ENCODE measurements at regions not wholly inside any gene's neighbourhood (a gene's known extent, or its start where the extent isn't known, plus 50 kb on each side); places are given as distances from the start of the nearest gene placed in this dataset.

DNA sequence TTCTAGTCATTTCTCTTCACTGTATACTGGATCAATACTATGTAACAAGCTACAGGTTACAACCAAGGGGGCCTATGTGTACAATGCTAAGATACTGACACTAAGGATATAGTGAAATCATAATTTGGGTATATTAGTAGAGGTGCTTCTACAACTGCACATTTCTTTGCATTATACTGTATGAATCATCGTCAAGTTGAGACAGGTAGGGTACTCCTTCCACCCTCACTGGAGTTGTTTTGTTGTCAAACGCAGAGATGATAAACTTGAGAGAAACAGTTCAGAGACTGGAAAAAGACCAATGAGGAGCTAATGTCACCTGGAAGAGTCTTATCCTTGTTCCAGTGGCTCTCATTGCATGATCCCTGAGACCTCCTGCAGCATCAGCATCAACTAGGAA is 208.2 kb upstream of the PRPS1L1 start:
- H3K27ac Mint-ChIP-seq, result no peak overlapping the region
- H3K36me3 Mint-ChIP-seq, result peaks cover 1% of the 10 kb centered on the region
- TF ChIP-seq, protein P1, sequence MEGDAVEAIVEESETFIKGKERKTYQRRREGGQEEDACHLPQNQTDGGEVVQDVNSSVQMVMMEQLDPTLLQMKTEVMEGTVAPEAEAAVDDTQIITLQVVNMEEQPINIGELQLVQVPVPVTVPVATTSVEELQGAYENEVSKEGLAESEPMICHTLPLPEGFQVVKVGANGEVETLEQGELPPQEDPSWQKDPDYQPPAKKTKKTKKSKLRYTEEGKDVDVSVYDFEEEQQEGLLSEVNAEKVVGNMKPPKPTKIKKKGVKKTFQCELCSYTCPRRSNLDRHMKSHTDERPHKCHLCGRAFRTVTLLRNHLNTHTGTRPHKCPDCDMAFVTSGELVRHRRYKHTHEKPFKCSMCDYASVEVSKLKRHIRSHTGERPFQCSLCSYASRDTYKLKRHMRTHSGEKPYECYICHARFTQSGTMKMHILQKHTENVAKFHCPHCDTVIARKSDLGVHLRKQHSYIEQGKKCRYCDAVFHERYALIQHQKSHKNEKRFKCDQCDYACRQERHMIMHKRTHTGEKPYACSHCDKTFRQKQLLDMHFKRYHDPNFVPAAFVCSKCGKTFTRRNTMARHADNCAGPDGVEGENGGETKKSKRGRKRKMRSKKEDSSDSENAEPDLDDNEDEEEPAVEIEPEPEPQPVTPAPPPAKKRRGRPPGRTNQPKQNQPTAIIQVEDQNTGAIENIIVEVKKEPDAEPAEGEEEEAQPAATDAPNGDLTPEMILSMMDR (IDR thresholded peaks at IDR 0.05; ENCODE audit: unreplicated experiment), result no peak
- H3K4me1 Mint-ChIP-seq, result peaks cover 9% of the 10 kb centered on the region
- H3K4me3 Mint-ChIP-seq, result no peak overlapping the region
- H3K9me3 Mint-ChIP-seq, result peaks cover 5% of the 10 kb centered on the region
- DNase-seq (ENCODE audit: low spot score in 2 of 2, unreplicated experiment in 2 of 2), result no peak
- H3K27me3 Mint-ChIP-seq (ENCODE audit: low read depth), result no peaks in the 10 kb centered on the region

DNA sequence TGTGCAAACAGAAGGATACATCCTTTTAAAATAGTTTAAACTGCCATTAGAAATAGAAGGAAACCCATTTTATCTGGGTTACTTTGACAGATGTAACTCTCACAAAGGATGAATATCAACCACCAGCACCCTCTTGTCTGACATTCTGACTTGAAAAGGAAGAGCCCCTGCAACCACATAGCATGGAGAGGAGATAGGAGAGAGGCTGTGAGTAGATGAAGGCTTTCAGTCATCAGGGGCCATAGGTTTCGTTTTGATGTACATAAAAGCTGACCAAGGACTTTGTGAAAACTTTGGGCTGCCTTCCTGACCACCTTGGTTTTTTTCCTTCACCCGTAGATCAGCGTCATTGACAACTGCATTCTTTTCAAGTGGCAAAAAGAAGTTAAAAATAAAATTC is 211.6 kb upstream of the PRPS1L1 start:
- Mint-ChIP-seq H3K36me3 (peaks cover 1% of the 10 kb centered on the region), H3K4me3 (no peak overlapping the region), H3K27me3 (ENCODE audit: low read depth) (no peaks in the 10 kb centered on the region), H3K9me3 (peaks cover 5% of the 10 kb centered on the region), H3K27ac (no peak overlapping the region), H3K4me1 (peaks cover 4% of the 10 kb centered on the region)
- TF ChIP-seq, protein P1 (IDR thresholded peaks at IDR 0.05; ENCODE audit: unreplicated experiment), result no peak
- no peak for DNase-seq (ENCODE audit: low spot score in 2 of 2, unreplicated experiment in 2 of 2)

DNA sequence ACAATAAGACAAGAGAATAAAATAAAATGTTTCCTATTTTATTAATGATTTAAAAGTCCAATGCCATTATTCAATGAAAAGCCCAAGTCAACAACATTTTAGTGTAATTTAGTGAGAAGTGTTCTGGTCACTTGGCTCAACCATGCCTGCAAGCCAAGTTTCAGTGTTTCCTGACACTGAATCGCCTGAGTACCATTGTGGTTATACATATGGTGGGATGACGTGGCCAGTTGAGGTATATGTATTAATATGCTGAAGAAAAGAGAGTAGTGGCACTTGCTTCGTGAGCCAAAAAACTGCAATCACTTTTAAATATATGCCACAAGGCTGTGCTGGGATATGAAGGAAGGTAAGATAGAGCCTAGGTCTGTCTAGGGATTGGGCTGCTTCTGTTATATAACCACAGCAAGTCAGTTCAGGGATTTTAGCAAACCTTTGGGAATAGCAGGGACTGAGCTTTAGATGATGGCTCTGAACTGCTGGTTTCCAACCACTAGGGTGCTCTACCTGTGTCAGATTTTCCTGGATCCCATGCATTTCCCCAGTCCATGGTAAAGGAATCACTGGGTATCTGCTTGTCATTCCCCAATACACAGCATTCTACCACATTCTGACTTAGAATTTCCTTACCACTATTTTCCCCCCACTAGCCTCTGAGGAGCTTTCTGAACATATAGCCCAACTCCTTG is 214.0 kb upstream of the PRPS1L1 start:
- Mint-ChIP-seq H3K9me3 (peaks cover 7% of the 10 kb centered on the region), H3K4me1 (peaks cover 4% of the 10 kb centered on the region), H3K27me3 (ENCODE audit: low read depth) (no peaks in the 10 kb centered on the region), H3K27ac (no peak overlapping the region), H3K36me3 (peaks cover 1% of the 10 kb centered on the region), H3K4me3 (no peak overlapping the region)
- TF ChIP-seq, protein P1 (IDR thresholded peaks at IDR 0.05; ENCODE audit: unreplicated experiment), result no peak
- no peak for DNase-seq (ENCODE audit: low spot score in 2 of 2, unreplicated experiment in 2 of 2)

DNA sequence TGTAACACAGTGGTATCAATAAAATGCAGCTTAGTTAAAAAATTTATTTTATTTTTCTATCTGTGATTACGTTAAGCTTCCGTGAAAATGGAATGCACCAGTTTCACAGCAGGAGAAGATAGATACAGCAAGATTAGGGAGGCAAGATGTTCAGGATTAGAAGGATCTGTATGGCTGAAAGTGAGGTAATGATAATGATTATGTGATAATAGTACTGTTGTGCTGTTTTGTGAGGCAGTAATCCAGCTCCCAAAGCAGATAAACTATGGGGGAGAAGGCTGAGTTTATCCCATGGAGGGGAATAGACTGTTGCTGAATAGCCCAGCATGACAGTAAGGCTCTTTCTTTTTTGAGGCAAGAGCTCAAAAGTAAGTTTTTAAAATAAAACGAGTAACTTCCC is 216.1 kb upstream of the PRPS1L1 start:
- peaks cover 2% of the 10 kb centered on the region for H3K36me3 Mint-ChIP-seq
- no peak overlapping the region for H3K4me3 Mint-ChIP-seq
- no peaks in the 10 kb centered on the region for H3K27me3 Mint-ChIP-seq (ENCODE audit: low read depth)
- no peak overlapping the region for H3K27ac Mint-ChIP-seq
- TF ChIP-seq, protein P1 (IDR thresholded peaks at IDR 0.05; ENCODE audit: unreplicated experiment), result no peak
- H3K9me3 Mint-ChIP-seq, result peaks cover 15% of the 10 kb centered on the region
- H3K4me1 Mint-ChIP-seq, result peaks cover 4% of the 10 kb centered on the region
- no peak for DNase-seq (ENCODE audit: low spot score in 2 of 2, unreplicated experiment in 2 of 2)

DNA sequence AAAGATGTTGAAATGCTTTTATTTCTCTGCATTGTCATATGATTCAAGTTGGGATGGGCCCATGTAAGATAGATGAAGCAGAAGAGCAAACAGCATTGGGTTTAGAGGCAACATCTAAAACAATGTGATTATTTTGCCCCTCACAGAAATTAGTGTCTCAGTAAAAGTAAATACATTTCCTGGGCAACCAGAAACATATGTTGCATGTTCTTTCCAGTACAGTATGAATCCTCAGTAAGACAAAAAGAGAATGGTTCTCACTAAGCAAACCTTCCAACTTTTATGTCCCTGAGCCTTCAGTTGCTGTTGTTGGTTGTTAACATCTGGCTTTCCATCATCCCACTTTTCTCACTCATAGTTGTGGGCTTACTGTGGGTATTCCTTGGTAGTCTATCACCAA is 222.5 kb upstream of the PRPS1L1 start:
- Mint-ChIP-seq H3K9me3 (peaks cover 46% of the 10 kb centered on the region), H3K36me3 (peaks cover 11% of the 10 kb centered on the region), H3K27me3 (ENCODE audit: low read depth) (no peaks in the 10 kb centered on the region), H3K4me1 (no peaks in the 10 kb centered on the region), H3K4me3 (no peak overlapping the region), H3K27ac (no peak overlapping the region)
- TF ChIP-seq, protein P1 (IDR thresholded peaks at IDR 0.05; ENCODE audit: unreplicated experiment), result no peak
- DNase-seq (ENCODE audit: low spot score in 2 of 2, unreplicated experiment in 2 of 2), result no peak
